LNCaP clone FGC (cell line): ENCODE measurements at regions not wholly inside any gene's neighbourhood (a gene's known extent, or its start where the extent isn't known, plus 50 kb on each side); places are given as distances from the start of the nearest gene placed in this dataset.

ENCODE experiments used
- DNase-seq: peaks from one replicate; pipeline ENCODE4 v3.0.0-alpha.2; 2011; ENCODE audit warnings: low read depth
- H3K4me3 ChIP-seq: 2 replicates; pipeline ENCODE4 v1.5.1; 2011; ENCODE audit warnings: mild to moderate bottlenecking, low read depth, low read length, control low read depth
- CTCF ChIP-seq: IDR thresholded peaks from 2 replicates; pipeline ENCODE4 v1.5.1; 2012; ENCODE audit warnings: mild to moderate bottlenecking; ENCODE audit not compliant: control insufficient read depth, insufficient read depth; ENCODE audit errors: extremely low read depth

- TF ChIP-seq CTCF, result no peak
- H3K4me3 ChIP-seq, result no peak overlapping the region
- DNase-seq, result no peak
These were observed 552.8 kb downstream of the MIAT start for GRCh38 chr22:27210111-27210730.

- no peak for DNase-seq
- no peak for TF ChIP-seq CTCF
- no peak overlapping the region for H3K4me3 ChIP-seq
These were observed 554.7 kb downstream of the MIAT start for GRCh38 chr22:27212102-27212501.

- H3K4me3 ChIP-seq, result no peak overlapping the region
- TF ChIP-seq CTCF, result no peak
- DNase-seq, result no peak
These were observed 555.3 kb downstream of the MIAT start for GRCh38 chr22:27212617-27213177.

- no peak overlapping the region for H3K4me3 ChIP-seq
- no peak for TF ChIP-seq CTCF
- no peak for DNase-seq
These were observed 555.9 kb downstream of the MIAT start for GRCh38 chr22:27213294-27213693.

GRCh38 chr22:27213766-27214581 is 556.6 kb downstream of the MIAT start:
- no peak overlapping the region for H3K4me3 ChIP-seq
- no peak for DNase-seq
- TF ChIP-seq CTCF, result no peak

- H3K4me3 ChIP-seq, result no peak overlapping the region
- no peak for DNase-seq
- TF ChIP-seq CTCF, result no peak
These were observed 557.3 kb downstream of the MIAT start for GRCh38 chr22:27214691-27215090.
